Ramos (cell line): ENCODE measurements at regions not wholly inside any gene's neighbourhood (a gene's known extent, or its start where the extent isn't known, plus 50 kb on each side); places are given as distances from the start of the nearest gene placed in this dataset.

Source experiments
- in situ Hi-C: fragments of 300-500 bp; cut with MboI; formaldehyde crosslinking; loops from one replicate; pipeline ENCODE4 v1.14.3; 2022; ENCODE audit warnings: low sequenced_read_pairs; ENCODE audit not compliant: unreplicated experiment

DNA sequence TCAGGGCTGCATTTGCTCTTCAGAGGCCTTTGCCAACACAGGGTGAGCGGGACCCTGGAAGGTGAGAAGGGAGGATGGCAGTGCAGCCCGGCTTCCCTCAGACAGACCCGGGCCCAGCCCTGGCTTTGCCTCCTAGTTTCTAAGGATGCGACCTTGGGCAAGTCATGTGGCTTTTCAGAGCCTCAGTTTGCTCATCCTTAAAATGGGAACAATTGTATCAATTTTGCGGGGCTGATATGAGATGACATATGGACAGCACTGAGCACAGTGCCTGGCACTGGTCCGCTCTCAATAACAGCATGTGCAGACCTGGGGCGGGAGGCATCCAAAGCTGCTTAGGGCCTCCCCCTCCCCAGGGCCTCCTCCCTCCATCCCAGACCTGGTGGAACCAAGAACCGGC is 74.7 kb upstream of the THY1 start:
- in situ Hi-C loops: no loop called here

DNA sequence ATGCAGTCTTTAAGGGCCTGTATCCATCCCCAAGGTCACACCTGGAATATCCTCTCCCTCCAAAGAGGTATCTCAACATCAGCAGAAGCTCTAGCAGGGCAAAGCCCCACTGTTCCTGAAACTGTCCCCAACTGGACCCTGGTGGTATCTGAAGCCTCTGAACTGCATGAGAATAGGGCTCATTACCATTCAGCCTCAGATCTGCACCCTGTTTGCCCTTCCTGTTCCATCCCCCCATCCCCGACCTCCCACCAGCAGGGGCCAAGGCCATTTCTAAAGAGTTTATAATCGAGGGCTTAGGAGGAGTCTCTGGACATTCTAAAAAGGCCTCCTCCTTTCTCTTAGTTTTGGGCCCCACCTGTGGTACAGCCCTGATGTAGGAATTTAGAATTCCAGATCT is 74.0 kb upstream of the THY1 start:
- in situ Hi-C loops: no loop called here

DNA sequence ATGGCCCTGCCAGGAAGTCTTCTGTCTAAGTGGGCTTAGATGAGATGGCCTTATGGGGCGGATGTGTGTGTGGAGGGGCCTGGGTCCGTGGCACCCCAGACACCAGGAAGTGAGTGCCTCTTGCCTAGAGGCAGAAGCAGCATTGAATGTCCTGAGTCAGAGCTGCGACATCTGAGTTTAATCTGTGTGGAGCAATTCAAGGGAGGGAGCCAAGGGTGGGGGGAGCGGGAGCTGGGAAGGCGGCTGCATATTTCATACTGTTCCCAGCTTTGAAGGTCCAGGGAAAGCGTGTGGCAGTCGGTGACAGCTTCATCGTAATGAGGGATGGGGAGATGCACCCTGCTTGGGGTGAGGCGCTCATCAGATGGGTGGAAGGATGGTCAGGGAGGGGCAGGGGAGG is 73.5 kb upstream of the THY1 start:
- in situ Hi-C loops: no loop called here

DNA sequence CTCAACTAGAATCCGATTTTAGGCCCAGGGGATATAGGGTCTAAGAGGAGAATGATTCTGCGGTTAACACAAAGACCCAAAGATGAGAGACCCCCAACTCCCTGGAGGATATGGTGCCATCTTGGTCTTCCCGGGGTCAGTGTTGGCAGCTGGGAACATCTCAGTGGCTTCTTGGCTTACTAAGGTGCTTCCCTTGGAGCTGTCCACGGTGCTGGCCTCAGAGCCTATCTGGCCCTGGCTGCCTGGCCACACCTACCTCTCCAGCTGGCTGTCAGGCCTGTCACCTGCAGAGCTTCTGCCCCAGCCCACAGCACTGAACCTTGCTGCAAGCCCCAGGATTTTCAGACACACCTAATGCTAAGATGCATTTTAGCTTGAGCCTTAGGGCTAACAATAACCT is 70.7 kb upstream of the THY1 start:
- in situ Hi-C loops: no loop called here

DNA sequence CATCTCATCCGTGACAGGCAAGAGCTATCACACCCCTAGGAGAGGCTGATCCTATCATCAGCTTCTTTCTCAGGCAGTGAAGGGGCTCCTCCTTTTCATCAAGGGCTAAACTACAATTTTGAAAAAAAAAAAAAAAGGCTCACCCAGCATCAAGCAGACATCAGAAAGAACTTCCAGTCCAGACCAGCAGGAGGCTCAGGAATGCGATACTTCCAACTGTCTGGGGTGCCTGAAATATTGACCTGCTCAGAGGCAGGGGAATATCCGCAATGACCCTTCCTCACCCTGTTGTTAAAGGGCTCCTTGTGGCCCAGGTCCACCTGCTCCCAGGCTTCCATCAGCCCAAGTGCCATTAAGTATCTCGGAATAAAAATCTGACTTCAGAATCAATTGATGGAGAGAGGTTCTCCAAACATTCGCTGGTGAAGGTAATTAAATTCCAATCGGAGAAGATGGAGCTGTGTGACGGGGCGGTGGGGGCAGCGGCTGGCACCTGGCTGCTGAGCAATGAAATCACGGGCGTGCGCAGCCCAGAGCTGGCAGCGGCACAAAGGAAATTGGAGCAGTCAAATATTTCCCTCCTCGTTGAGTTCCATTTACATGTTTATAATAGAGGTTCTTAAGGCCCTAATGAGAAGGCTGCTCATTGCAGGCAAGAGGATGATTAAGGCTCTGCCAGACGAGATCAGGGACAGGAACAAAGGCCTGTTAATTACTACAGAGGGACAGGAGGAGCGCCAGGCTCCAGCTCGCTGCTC is 69.0 kb upstream of the THY1 start:
- in situ Hi-C loops: no loop called here

DNA sequence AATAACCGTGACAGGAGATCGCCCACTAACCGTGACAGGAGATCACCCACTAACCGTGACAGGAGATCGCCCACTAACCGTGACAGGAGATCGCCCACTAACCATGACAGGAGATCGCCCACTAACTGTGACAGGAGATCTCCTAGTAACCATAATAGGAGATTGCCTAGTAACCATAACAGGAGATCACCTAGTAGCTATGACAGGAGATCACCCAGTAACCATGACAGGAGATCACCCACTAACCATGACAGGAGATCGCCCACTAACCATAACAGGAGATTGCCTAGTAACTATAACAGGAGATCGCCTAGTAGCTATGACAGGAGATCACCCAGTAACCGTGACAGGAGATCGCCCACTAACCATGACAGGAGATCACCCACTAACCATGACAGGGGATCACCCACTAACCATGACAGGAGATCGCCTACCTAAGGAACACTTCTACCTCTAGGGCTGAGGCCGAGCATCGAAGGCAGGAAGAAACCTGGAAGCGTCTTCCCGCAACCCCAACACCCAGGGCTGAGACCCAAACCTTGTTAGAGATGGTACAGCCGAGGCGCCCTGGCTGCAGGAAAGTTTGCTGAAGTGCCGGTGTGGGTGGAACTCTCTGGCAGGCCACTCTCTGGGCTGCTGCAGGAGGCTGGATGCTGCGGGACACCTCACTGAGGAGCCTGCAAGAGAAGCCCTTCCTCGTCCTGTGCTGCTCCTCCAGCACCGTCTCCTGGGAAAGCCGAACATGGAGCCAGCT is 67.5 kb upstream of the THY1 start:
- in situ Hi-C loops: no loop called here

DNA sequence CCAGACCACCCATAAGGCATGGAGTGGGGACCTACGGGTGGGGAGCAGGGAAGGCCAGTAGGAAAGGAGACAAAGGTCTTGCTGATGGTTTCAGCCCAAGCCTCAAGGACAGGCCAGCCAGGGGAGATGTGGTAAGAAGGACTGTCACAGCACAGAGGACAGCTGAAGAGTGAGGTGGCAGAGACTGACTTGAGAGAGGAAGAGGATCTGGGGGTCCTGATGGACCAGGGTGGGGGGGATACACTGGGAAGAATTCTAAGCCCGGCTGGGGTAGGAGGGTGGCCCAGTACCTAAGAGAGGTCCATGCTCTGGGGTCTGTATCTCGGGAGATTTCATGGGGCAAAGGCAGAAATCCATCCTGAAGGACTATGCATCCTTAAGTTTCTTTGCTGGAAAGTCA is 66.1 kb upstream of the THY1 start:
- in situ Hi-C loops: no loop called here

DNA sequence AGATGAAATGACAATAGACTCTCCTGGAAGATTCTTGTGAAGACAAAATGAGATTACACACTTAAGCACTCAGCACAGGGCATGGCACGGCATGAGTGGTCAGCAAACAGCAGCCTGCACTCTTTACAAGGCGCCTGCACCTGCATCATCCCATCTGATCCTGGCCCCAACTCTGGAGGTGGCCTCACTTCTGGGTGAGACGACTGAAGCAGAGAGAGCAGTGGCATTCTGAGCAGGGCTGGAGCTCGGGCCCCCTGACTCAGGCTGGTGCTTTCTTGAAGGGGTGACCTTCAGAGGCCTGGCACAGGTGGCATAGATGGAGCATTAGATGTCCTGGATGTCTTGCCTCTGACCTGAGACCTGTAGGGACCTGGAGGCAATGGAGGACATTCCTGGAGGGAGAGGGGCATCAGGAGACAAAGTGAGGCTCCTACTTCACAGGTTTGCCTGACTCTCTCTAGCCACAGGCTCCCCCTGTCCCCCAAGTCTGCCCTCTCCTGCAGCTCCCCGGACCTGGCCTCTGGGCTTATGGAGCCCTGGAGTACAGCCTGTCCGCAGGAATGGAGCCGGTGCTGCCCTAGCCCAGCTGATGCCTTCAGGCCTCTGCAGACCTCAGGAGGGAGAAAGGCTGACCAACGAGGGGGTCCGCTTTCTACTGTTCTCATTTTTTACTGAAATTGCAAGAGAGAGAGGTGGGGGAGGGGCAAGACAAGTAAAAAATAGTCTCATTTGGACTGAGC is 65.5 kb upstream of the THY1 start:
- in situ Hi-C loops: no loop called here

DNA sequence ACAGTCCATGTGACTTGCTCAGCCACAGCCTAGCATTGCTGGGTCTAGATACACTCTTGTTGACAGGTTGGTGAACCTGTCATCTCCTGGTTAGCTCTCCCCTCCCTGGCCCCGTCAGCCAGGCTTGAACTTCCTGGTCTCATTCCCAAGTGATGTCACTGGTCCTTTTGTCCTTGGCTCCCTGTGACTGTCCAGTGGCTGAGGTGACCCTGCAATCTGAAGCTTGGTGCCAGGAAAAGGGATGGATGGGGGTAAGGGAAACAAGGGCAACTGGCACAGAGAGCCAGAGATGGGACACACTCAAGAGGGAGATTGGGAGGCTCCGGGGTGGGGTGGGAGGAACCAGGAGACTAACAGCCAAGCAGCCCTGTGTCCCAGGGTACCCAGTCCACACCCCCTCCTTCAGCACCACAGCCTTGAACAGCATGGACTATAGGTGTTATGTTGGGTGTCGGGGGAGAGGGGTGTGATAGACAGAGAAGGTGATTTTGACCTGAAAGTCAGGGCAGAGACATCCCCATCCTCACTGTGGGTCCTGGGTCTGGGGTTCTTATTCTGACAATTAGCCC is 63.8 kb upstream of the THY1 start:
- in situ Hi-C loops: no loop called here

DNA sequence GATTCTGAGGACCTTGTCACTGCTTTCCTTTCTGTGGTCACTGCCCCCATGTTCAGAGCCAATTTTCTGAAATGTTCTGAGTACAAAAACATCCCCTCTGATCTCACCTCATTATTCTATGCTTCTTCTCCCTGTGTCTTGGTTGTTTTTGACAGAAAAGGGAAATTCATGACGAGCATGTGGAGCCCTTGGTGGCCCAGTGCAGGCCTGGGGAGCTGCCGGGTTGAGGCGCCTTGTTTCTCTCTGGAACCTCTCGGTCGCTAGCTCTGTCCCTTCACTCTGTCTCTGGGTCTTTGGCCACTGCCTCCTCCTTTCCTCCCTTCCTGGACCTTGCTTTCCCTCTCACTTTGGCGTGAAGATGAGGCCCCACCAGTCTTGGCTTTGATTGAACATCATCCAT is 63.0 kb upstream of the THY1 start:
- in situ Hi-C loops: no loop called here

DNA sequence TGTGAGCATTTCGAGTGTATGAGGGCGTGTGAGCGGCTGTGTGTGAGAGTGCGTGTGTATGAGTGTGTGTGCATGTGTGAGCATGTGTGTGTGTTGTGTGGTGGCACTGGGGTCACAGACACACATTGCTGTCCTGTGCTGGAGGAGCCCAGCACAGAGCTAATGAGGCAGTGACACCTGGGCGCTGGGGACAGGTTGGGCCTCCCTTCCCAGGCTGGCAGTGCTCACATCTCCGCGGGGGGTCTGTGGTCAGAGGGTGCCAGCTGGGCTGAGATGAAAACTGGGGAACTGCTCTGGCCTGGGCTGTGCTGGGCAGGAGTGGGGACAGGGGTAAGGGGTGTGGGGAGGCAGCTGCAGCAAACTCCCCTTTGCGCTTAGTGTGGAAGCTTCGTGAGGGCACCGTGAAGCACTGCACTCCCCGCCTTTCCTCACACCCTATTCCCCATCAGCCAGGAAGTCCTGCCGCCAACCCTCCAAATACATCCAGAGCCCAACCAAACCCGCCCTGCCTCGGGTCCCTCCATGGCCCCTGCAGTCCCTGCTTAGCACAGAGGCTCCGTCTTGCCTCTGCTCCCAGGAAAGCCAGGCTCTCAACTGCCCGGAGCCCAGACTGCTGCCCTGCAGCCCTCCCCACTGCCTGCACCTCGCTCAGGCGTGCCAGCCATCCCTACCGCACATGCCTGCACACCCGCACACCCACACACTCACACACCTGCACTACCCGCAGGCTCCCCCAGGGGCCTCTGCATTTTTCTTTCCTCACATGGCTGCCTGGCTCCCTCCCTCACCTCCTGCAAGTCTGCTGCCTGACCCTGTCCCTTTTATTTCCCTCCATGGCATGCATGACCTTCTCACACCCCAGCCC is 62.0 kb upstream of the THY1 start:
- in situ Hi-C loops: no loop called here

DNA sequence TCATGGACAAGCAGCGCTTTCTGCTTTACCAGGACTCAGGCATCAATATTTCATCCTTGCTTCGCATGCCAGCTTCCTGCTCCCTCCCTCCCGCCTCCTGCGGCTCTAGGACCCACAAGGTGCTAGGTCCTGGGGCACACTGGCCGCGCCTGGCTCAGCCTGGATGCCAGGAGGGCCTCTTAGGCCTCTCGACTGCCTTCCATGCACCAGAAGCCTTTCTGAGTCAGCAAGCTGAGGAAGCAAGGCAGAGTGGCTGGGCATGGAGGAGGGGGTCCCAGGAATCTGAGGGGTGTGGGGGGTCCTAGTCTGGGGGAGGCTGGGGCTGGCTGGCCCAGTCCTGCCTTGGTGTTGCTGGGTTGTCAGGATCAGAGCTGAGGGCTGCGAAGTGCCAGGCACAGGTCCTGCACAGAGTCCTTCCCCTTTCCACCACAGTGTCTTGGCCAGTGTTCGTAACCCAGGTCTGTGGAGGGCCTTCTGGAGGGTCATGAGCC is 61.0 kb upstream of the THY1 start:
- in situ Hi-C loops: no loop called here

DNA sequence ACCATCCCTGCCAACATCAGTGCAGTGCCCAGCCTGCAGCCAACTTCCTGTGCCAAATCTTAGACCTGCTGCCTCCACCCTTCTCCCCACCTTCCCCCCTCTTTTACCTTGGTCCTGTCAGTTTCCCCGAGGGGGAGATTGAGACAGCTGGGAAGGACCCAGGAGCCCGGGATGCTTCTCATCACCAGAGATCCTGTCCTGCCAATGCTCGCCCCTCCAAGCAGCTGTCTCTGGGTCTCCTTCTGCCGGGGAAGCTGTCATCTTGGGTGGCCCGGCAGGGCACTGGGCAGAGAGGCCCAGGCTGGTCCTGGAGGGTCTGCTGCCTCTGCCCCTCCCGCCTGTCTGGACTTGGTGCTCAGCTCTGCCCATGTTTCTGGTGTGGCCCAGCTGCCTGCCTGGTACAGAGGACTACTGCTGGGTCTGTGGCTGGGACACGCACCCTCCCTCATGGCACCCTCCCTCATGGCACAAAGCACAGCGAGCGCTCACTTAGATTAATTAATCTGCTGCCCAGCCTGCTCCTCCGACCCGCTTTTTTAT is 60.4 kb upstream of the THY1 start:
- in situ Hi-C loops: no loop called here

DNA sequence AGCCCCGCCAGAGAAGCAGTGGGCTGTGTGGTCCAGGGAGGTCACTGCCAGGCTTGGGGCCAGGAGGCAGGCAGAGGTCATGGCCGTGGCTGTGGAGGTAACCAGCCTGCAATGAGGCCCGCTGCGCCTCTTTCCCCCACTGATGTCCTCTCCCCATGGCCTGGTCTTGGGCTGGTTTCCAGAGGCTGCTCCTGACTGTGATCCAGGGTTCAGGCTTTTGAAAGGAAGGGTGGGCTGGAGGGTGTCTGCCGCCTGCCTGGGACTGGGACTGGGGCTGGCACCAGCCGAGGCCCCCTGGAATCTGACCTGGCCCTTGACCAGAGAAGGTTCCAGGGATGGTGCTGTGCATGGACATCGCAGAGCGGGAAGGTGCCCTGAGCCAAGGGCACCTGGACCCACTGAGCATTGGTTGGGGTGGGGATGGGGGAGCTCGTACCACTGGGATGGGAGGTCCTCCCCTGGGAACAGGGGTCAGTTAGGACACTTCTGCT is 59.6 kb upstream of the THY1 start:
- in situ Hi-C loops: no loop called here

DNA sequence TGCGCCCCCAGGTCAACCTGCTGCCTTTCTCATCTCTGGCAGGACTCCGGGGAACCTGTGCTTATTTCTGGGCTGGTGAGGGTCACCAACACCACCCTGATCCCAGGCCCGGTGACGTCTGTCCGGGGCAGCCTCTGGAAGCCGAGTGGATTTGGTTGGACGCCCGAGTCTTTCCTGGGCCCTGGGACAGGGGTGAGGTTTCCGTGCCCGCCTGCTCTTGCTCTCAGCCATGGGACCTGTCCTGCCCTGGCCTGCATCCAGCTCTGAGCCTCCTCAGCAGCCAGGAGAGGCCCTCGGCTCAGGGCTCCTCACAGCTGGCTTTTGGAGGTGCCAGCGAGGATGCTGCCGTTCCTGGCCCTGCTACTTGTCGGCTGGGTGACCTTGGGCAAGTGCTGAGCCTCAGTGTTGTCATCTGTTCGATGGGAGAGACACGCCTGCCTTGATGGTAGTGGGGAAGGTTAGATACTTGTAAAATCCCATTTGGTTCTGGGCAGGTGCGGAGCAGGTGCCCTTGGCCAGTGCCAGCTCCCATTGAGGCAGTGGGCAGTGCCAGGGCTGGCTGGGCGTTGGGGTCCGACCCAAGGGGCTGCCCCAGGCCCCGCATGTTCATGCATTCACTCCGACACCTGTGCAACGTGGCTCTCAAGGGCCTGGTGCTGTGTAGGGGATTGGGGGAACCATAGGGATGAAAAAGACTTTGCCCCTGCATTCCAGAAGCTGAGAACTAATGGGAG is 58.9 kb upstream of the THY1 start:
- in situ Hi-C loops: no loop called here

DNA sequence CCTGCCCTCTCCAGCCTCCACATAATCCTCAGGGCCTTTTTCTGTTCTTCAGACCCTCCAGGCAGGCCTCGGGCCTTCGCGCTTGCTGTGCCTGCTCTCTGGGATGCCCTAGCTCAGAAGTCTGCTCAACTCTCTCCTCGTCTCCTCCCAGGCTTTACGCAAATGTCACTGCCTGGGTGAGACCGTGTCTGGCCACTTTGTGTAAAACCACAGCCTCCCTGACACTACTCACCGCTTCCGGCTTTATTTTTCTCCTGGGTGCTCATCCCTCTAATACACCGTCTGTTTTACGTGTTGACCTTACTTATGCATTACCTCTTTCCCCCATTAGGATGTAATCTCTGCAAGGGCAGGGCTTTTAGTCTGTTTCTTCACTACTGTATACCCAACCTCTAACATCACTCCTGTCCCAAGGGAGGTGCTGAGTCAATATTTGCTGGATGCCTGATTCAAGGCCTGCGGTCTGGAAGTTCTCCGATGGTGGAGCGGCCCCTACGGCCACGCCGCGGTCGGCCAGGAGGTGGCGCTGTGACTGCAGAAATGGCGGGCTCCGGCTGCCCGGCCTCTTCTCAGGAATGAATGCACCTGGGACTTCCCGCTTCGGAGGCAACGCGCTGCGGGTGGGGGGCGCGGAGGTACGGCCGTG is 58.2 kb upstream of the THY1 start:
- in situ Hi-C loops: no loop called here

DNA sequence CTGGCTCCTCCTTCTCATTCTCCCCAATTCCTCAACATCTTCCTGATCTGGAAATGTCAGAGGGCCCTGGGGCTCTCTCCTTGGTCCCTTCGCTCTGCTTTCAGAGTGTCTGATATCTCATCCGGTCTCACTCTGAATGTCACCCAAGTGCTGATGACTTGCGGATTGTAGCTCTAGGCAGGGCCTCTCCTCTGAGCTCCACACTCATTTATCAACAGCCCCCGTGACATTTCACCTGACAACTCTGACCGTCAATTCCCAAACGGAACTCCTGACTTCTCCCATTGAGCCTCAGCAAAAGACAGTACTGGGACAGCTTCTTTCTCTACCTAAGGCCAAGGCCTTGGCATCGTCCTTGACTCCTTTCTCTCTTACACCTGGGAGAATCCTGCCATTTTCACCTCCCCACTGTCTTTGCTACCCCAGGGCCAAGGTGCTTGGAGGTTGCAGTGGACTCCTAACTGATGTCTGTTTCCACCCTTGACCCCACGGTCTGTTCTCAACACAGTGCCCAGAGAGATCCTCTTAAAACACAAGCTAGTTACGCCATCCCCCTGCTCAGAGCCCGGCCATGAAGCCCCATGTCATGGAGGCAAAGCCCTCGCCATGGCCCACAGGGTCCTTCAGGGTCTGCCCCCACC is 57.5 kb upstream of the THY1 start:
- in situ Hi-C loops: no loop called here
